DMS53 (cell line): ENCODE measurements at regions not wholly inside any gene's neighbourhood (a gene's known extent, or its start where the extent isn't known, plus 50 kb on each side); places are given as distances from the start of the nearest gene placed in this dataset.

Experiments used
- DNase-seq: peaks from one replicate; lab custom pipeline; 2025; lab: John Stamatoyannopoulos, UW

DNA sequence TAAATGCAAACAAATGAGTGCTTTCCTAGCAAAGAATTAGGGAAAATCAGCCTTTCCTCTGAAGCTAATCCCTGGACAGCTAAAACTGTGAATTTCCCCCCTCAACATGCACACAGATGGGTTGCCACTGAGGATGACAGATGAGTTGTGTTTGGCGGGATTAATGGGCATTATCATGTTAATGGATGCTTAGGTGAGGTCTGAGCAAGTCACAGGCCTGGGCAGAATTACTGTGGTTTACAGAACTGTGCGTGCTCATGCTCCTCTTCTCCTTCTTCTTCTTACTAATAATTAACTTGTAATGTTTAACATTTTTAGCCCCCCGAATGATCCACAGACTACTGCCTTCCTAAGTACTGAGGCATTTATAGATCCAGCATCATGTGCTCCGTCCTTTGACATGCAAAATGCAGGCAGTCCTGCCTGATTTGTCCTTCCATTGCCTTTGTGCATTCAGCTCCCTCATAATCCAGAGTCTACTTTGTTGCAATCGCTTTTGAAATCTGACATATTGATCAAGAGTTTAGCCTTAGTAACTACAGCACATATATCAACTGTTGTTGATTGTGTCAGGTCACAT is 753.4 kb upstream of the MMS22L start:
- DNase-seq: no peak

DNA sequence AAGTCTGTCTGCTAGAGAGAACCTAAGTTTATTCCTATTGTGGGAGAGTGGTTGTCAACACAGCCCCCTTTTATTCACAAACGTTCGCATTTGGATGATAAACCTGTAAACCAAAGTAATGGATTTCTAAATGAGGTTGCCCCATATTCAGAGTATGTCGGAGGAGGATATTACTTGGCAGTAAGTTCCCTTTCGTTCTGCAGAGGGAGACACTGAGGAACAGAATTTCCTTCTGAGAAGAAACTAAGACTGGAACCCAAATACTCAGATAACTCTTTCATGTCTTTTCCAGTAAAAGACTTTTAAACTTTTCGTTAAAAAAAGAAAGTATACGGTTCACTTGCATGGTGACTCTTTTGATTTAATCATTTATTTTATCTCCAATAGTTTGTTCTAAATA is 754.6 kb upstream of the MMS22L start:
- no peak for DNase-seq

DNA sequence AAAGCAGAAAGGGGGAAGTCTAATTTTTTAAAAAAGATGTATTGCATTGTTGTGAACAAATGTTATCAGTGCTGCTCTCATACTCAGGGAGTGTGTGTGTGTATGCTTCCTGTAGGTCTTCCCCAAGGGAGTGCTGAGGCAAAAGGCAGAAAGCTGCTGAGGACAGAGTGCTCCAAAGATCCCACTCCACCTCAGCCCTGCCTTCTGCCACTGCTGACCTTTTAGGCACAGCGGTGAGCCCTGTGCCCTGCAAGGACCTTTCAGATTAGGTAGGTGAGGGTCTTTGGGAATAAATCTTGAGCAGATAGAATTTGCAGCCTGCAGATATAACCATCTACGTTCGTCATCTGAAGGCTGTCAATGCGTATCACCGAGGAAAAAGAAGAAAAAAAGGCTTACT is 756.4 kb upstream of the MMS22L start:
- DNase-seq: no peak

DNA sequence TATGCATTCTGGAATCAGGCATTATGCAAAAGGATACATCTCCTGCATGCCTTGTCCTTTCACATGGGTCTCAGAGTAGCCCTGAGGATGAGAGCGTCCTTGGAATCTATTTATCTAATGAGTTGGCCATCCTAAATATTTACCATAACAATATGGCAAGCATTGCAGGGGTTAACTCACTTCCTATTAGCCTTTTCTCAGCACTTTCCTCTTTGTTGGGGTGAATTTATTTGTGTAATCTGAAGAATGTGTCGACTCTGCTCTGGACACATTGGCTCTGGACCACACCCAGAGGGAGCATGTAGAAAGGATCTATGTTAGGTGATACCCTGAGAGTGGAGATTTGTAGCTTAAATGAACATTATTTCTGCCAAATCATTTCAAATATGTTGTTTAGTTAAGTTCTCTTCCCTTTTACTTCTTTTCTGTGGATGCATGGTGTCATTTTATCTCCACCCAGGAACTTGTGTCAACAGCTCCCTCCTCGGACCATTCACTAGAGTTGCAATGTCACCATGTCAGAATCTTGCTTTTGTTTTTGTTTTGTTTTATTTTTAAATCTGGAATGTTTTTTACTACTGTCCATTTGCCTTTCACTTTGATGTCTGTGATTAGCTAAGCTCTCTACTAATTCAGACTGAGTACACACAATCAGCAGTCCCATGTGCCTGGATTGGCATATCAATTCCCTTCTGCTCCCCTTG is 757.0 kb upstream of the MMS22L start:
- peak; percentile 19 for DNase-seq

DNA sequence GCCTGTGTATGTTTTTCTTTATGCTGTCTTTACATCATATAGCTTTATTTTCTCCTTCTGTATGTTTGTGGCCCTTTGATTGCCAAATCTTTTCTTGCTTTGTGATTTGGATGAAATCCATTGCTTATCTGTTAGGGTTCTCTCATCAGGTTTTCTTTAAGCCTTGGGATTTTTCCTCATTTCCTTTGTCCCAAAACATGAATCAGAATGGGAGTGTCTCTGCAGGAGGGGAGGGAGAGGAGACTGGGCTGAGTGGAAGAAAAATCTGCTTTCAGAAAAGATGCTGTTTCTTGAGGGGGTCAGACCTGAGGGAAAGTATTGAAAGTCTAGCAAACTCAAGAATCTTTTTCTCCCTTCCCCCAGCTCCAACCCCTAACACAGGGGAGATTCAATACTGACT is 758.0 kb upstream of the MMS22L start:
- no peak for DNase-seq

DNA sequence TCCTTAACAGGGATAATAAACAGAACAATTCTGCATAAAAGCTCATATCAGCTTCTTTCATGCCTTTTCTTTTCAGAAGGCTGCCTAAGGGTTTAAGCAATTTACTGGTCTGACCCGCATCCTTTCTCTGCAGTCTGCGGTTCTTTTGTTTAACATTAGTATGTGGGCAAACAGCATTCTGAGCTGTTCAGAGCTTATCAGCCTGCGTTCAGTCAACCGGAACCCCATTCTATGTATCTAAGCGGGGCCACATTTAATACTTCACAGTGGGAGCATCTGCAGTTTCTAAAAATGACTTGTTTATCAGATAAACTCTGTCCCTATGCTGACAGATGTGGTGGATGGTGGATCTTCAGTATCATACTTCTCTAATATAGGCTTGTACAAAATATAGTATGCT is 758.9 kb upstream of the MMS22L start:
- peak; percentile 7 for DNase-seq

DNA sequence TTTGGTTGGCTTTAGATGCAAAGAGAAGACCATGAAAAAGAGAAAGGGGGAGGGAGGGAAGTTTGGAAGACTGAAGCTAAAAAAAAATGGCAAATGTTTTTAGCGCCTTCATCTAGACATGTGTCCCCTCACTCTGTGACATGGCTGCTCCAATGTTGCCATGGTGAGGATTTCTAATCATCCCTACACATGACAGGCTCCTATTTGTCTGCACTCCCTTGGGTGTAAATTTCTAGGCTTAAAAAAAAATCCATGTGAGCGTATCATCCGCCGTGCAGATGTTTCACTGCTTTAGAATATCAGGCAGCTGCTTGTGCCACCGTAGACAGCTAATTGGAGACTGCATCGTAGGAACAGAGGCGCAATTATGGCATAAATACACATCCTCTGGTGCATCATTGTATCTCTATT is 761.1 kb upstream of the MMS22L start:
- no peak for DNase-seq

DNA sequence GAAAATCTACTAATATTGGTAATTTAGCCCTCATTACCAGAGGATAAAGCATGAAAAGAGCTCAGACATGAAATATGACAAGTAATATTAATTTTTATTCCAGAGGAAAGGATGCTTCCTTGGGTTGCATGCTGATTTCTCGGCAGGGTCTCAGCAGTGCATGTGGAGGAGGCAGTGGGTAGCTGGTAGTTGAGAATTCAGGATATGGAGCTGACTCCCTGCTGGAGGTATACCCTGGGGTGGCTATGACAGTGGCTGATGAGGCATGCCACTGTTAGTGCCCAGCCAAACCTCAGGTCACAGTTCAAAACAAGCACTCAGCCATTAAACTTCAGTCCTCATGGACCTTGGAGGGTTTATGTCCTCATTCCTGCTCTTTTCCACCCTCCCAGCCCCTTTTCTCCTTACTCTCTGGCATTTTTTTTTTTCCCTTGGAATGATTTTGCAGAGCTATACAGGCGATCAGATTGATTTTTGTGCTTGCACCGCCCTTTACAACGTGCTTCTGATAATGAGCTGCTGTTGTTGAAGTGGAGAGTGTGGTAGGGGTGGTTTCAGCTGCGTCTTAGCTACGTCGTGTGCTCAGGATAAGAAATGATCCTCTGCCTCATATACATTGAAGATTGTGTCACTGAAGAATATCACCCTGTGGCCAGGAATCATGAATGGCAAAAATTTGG is 761.9 kb upstream of the MMS22L start:
- DNase-seq: no peak

DNA sequence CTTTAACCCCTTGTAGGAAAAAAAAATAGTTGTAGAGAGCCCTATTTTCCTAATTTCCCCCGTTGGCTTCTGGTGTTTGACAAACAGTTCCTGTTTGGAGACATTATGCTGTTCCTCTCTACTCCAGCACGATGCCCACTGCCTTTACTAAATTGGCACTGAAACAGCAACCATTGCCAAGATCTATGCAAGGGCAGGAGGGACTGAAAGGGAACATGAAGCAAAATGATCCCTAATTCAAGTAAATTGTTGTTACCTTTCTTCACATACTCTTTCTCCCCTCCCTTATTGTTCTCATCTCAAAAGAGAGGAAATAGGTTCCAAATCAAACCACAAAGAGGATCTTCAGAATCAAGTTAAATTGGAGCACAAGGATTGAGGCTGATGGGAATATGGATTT is 764.1 kb upstream of the MMS22L start:
- DNase-seq: no peak

DNA sequence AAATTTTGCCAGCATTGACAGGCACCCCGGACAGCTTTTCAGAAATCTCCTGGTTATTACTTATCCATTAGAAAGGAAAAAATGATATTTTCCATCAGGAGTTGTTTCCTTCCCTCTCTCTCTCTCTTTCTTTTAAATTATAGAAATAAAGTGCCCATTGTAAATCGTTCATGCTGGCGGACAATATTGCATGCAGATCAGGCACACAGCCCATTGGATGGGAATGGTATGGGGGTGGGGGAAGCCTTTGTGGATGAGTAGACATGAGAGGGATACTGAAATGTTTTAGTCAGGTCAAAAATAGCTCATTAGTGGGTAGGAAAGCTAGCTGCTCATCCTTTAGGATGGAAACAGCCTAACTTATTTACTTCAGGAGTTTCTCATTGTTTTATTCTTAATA is 764.9 kb upstream of the MMS22L start:
- DNase-seq: no peak

DNA sequence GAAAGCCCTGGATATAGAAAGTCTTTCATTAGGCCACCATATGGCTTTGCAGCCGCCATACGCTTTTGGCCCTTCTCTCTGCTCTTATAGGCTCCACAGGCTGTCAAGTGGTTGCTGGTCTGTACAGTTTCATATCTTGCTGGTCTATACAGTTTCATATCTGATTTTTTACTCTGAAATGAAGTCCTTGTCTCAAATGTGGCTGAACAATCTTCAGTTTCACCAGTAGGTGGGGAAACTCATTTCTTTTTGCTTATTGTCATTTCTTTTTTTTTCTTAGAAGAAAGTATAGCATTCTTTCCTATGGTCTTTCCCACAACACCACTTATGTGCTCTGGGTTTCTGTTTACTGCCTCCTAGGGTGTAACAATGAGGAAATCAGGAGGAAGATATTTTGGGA is 771.4 kb upstream of the MMS22L start:
- DNase-seq: peak; percentile 28

DNA sequence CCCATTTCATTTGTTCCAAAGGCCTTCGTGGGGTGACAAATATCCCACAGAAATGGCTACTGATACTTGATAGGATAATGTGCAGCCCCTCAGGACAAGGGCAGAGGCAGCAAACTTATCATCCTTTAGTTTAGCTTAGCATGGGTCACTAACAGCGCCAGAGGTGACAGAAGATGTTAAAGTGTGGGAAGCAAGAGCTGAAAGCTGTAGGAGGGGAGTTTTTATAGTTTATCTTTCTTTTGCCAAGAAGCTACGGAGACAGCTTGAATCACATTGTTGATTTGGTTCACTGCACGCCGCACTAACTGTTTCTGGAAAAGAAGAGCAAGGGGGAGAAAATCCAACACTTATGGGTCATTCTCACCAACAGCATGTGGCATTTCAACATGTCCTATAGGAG is 773.9 kb upstream of the MMS22L start:
- DNase-seq: no peak

DNA sequence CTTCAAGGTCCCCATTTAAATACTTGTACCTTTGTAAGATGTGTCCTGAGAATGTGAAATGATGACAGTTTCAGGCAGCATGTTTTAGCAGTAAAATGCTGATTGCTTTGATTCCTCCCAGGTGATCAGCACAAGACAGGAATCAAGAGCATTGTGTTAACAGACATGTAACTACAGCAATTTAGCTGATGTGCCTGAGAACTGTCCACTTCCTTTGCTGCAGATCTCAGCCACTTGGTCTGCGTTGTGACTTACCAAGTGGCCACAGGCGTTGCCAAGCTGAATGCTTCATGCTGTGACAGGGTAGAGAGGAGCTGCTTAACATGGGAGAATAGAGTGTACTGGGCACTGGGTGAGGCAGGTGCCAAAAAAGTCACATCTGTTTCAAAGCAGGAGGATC is 767.0 kb upstream of the POU3F2 start:
- peak; percentile 1 for DNase-seq

DNA sequence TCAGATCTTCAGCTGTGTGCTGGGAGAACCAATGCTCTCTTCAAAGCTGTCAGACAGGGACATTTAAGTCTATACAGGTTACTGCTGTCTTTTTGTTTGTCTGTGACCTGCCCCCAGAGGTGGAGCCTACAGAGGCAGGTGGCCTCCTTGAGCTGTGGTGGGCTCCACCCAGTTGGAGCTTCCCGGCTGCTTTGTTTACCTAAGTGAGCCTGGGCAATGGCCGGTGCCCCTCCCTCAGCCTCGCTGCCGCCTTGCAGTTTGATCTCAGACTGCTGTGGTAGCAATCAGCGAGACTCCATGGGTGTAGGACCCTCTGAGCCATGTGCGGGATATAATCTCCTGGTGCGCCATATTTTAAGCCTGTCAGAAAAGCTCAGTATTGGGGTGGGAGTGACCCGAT is 745.8 kb upstream of the POU3F2 start:
- DNase-seq: peak; percentile 4

DNA sequence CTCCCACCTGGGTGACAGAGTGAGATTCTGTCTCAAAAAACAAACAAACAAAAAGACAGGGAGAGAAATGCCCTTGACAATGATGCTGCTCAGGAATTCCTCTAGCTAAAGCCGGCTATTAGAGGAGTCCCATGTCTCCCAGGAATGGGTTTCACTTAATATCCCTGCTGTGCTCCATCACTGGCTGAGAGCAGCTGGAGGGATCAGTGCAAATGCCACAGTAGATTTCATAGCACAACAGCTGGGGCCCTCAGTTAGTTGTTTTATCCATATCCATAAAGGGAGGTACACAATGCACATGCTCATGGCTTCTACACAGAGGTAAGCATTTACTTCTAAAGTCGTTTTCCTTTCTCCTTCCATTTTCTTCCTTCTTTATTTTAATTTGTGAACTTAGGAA is 742.0 kb upstream of the POU3F2 start:
- DNase-seq: no peak

DNA sequence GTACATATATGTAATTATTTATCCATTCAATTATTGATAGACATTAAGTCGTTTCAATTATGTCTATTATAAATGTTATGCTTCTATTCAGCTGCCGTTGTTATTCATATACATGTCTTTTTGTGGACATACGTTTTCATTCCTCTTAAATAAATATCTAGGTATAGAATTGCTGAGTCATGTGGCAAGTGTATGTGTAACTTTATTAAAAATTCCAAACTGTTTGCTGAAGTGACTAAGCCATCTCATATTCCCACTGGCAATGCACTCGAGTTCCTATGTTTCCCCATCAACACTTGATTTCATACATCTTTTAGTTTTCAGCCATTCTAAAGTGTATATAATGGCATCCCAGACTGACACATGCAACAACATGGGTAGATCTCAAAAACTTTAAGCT is 739.7 kb upstream of the POU3F2 start:
- peak; percentile 67 for DNase-seq

DNA sequence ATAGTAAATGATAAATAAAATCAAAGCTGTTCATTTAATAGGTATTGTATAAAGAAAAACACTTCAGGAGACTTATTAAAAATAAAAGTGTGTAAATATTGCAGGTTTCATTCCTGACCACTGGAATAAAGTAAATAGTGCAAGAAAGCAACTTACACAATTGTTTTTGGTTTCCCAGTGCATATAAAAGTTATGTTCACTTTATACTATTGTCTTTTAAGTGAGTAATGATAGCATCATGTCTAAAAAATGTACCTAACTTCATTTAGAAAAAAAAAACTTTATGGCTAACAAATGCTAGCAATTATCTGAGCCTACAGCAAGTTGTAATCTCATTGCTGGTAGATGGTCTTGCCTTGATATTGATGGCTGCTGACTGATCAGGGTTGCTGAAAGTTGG is 726.6 kb upstream of the POU3F2 start:
- no peak for DNase-seq

DNA sequence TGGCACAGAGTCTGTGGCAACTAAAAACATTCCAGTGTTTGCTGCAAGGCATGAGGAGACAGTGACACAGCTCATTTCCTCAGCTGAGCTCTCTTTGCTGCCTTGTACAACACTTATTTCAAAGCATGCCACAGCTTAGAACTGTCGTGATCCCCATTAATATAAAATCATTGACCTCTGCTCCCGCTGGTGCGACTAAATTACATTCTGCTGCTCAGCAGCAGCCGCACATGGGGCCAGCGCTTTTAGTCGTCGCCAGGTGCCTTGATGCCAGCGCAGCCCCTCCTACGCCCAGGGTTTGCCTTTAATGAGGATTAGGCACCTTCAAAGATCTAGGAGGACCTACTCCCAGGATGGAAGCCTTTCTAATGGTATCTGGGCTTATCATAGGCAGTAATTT is 717.9 kb upstream of the POU3F2 start:
- DNase-seq: no peak

DNA sequence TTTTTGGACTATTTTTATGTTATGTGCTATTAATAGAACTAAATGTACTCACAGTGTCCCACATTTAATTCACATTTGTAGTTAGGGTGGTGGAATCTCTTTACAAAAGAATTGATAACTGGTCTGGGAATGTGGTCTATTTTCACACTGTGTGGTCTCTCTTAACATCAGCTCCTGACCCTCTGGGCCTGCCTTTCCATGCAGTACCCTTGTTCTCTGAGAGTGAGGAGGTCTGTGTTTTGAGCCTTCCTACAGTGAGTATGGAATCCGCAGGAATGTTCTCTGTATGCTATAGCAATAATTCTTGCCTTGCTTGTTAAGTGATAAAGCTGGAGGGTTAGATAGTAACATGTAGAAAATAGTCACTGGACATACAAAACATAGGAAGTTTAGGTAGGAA is 717.3 kb upstream of the POU3F2 start:
- DNase-seq: no peak

DNA sequence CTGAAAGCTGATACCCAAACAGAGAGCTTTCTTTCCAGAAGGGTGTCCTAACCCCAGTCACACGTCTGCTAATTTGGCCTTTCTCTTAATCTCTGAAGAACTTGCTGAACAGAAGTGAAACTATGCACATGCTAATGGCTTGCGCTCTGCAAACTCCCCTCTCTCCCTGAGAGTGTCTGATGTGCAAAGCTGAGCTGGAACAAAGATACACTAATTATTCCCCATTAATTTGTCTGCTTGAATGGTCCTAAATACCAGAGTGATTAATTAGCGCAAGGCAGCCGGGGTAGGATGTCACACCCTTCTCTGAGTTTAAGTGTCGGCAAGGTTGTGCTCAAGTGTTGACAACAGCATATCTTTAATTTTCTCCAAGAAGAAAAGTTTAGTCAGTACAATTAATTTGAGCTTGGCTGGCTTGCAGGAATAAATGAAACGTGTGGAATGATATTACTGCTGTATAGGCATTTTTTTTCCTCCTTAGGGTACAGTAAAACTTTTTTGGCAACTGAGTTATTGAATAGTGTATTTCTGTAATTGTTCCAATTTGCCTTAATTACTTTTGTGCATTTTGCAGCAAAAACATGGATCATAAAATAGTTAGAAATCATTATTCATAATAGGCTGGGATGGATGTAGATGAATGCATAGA is 715.9 kb upstream of the POU3F2 start:
- DNase-seq: no peak

DNA sequence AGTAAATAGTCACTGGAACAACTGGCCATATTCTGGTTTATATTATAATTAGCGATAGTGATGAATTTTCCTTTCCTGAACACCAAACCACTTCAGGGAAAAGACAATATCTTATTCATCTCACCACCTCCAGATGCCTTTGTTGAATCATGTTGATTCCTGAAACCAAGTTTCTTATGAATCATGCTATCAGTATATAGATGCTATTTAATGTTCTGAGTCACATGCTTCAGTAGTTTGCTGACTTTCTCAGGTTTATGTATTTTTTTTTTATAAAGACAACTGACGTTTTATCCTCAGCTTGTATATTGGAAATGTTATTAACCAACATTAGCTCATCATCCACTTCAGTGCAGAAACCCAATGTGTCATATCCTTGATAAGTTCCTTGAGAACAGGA is 710.2 kb upstream of the POU3F2 start:
- no peak for DNase-seq

DNA sequence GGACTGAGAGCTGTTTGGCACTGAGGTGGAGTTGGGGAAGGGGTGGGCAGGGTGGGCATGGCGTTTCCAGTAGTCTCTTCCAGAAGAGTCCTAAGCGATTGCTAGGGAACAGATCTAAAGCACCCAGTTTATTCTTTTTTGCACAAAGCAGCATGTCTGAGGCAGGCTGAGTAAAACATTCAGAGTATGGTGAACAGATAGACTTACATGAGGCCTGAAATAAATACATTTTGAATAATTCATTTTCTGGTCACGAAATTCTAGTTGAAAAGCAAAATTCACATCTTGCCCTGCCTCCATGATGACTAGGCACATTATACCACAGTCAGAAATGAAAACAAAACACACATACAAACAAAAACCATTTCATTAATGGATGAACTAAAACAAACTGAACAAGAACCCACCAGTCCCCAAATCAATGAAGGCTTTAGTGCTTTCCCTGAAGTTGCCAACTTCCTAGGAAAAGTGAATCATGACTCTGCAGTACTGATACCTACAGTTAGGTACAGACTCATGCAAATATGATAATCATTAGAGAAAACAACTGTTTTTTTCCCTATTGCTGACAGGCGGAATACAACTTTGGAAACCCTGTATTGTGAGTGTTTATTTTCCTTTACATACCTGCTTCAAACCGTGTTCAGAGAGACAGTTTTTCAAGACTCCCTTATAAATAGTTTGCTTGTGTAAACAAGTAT is 702.9 kb upstream of the POU3F2 start:
- no peak for DNase-seq

DNA sequence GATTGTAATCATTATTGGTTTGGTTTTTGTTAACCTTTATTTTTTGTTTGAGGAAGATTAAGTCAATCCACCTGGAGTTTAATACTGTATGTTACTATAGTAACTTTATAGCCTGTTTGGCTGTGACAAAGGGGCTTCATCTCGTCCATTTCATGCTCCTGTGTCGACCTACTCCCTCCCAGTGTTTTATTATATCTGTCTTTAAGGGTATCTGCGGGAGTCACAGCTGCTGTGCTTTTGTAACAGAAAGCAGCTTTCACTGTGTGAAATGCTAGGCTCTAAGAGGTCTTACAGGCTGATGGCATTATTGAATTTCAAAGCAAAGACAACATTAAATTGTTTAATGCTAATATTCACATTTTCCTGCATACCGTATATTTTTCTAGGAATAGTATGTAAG is 698.0 kb upstream of the POU3F2 start:
- no peak for DNase-seq
